ENCODE measurements at regions not wholly inside any gene's neighbourhood (a gene's known extent, or its start where the extent isn't known, plus 50 kb on each side); places are given as distances from the start of the nearest gene placed in this dataset.

GRCh38 chr12:62158461-62159360, 101.5 kb upstream of the USP15 start:
- TF ChIP-seq CTCF (IDR thresholded peaks at IDR 0.05; ENCODE audit: insufficient read depth, low read length, poor library complexity, severe bottlenecking) (no peak), EZH2phosphoT487 (conservative IDR thresholded peaks at IDR 0.05; ENCODE audit: low read length) (no peak)
